Neural cell (in vitro differentiated cells): ENCODE measurements at regions not wholly inside any gene's neighbourhood (a gene's known extent, or its start where the extent isn't known, plus 50 kb on each side); places are given as distances from the start of the nearest gene placed in this dataset.

Experiments
- H2AFZ ChIP-seq: fragments of 200-600, 300-800 bp; sonication (generic), shearing (Covaris generic); 2 replicates; pipeline ENCODE4 v1.6.0; 2014; ENCODE audit warnings: low read depth, mild to moderate bottlenecking, antibody characterized with exemption, low read length, moderate library complexity
- H3F3A ChIP-seq: fragments of 200-600 bp; shearing (Covaris generic); 2 replicates; pipeline ENCODE4 v1.6.1; 2016; ENCODE audit warnings: mild to moderate bottlenecking, moderate library complexity, mixed read lengths, antibody characterized with exemption, low read length; ENCODE audit not compliant: insufficient read depth, poor library complexity, severe bottlenecking
- H3K27ac ChIP-seq: fragments of 200-600, 300-800 bp; sonication (generic), shearing (Covaris generic); 2 replicates; pipeline ENCODE4 v1.5.1; 2014; ENCODE audit warnings: mild to moderate bottlenecking, low read length, moderate library complexity
- H3K27me3 ChIP-seq: fragments of 300-800, 200-600 bp; sonication (generic), shearing (Covaris generic); 2 replicates; pipeline ENCODE4 v1.6.0; 2014; ENCODE audit warnings: mild to moderate bottlenecking, low read depth, low read length, moderate library complexity; ENCODE audit not compliant: insufficient read depth
- H3K36me3 ChIP-seq: fragments of 300-800, 200-600 bp; sonication (generic), shearing (Covaris generic); 2 replicates; pipeline ENCODE4 v1.5.1; 2014; ENCODE audit warnings: mild to moderate bottlenecking, antibody characterized with exemption, low read length, moderate library complexity; ENCODE audit not compliant: insufficient read depth
- H3K4me2 ChIP-seq: fragments of 300-800, 200-600 bp; sonication (generic), shearing (Covaris generic); 2 replicates; pipeline ENCODE4 v1.6.0; 2014; ENCODE audit warnings: mild to moderate bottlenecking, low read length
- H3K4me3 ChIP-seq: fragments of 300-800, 200-600 bp; sonication (generic), shearing (Covaris generic); 2 replicates; pipeline ENCODE4 v1.5.1; 2014; ENCODE audit warnings: mild to moderate bottlenecking, low read length, moderate library complexity
- H3K79me2 ChIP-seq: fragments of 200-600 bp; shearing (Covaris generic); replicated peaks from 2 replicates; pipeline ENCODE4 v1.6.0; 2014; ENCODE audit warnings: mild to moderate bottlenecking, low read length, moderate library complexity; ENCODE audit not compliant: insufficient read depth
- H3K9ac ChIP-seq: fragments of 300-800, 200-600 bp; sonication (generic), shearing (Covaris generic); 2 replicates; pipeline ENCODE4 v1.6.1; 2016; ENCODE audit warnings: mild to moderate bottlenecking, low read length, mixed read lengths
- H3K9me2 ChIP-seq: fragments of 200-600 bp; shearing (Covaris generic); 2 replicates; pipeline ENCODE4 v1.6.1; 2016; ENCODE audit warnings: mild to moderate bottlenecking, low read length, mixed read lengths; ENCODE audit not compliant: insufficient read depth
- H3K9me3 ChIP-seq: fragments of 200-600, 300-800 bp; sonication (generic), shearing (Covaris generic); 2 replicates; pipeline ENCODE4 v1.6.1; 2016; ENCODE audit warnings: mild to moderate bottlenecking, mixed run types, low read length, moderate library complexity, mixed read lengths
- H4K20me1 ChIP-seq: fragments of 200-600 bp; shearing (Covaris generic); 2 replicates; pipeline ENCODE4 v1.6.1; 2016; ENCODE audit warnings: mild to moderate bottlenecking, mixed run types; ENCODE audit not compliant: insufficient read depth
- EP300 ChIP-seq: fragments of 450-650 bp; conservative IDR thresholded peaks from 2 replicates; pipeline ENCODE4 v1.6.1; 2014; ENCODE audit warnings: antibody characterized with exemption, mild to moderate bottlenecking, moderate library complexity; ENCODE audit not compliant: poor library complexity, severe bottlenecking
- EZH2 ChIP-seq: fragments of 200-600, 300-800 bp; shearing (Covaris generic), sonication (generic); IDR thresholded peaks from 2 replicates; pipeline ENCODE4 v1.6.1; 2014; ENCODE audit warnings: antibody characterized with exemption, low read length, borderline replicate concordance, mild to moderate bottlenecking; ENCODE audit not compliant: insufficient read depth, poor library complexity, severe bottlenecking
- MXI1 ChIP-seq: fragments of 450-650 bp; conservative IDR thresholded peaks from 2 replicates; pipeline ENCODE4 v1.6.1; 2014; ENCODE audit warnings: antibody characterized with exemption, mild to moderate bottlenecking; ENCODE audit not compliant: poor library complexity, severe bottlenecking
- POLR2AphosphoS5 ChIP-seq: IDR thresholded peaks from 2 replicates; pipeline ENCODE4 v1.6.1; 2012
- RAD21 ChIP-seq: fragments of 450-650 bp; conservative IDR thresholded peaks from 2 replicates; pipeline ENCODE4 v1.6.1; 2014; ENCODE audit warnings: antibody characterized with exemption, mild to moderate bottlenecking, moderate library complexity
- SMC3 ChIP-seq: fragments of 450-650 bp; conservative IDR thresholded peaks from 2 replicates; pipeline ENCODE4 v1.6.1; 2014; ENCODE audit warnings: antibody characterized with exemption, mild to moderate bottlenecking, moderate library complexity; ENCODE audit not compliant: poor library complexity
- TAF1 ChIP-seq: IDR thresholded peaks from 2 replicates; pipeline ENCODE4 v1.6.1; 2012; ENCODE audit warnings: low read depth
- TF ChIP-seq, protein P1 (sequence below): IDR thresholded peaks from 2 replicates; pipeline ENCODE4 v1.6.1; 2012; ENCODE audit warnings: borderline replicate concordance
- TF ChIP-seq, protein P2 (sequence below): fragments of 450-650 bp; IDR thresholded peaks from 2 replicates; pipeline ENCODE4 v1.5.1; 2014; ENCODE audit warnings: antibody characterized with exemption, mild to moderate bottlenecking, moderate library complexity; ENCODE audit not compliant: poor library complexity, severe bottlenecking

DNA sequence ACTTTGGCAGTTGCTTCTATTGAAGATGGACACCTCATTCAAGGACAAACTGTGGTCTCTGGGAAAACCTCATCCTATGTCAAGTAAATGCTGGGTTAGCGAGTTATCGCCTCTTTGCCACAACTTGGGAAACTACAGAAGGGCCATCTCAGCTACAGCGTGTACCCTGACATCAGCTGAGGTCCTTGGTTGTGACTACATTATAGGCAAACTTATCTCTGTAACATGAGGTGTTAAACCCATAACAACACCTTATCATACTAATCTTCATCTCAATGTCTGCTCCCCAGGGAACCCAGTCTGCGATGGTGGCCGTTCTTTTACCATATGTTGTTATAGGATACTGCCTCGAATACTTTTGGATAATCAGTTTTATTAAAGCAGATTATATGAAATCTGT, 1862.7 kb downstream of the STIM2 start:
- H3K36me3 ChIP-seq = no peaks in the 10 kb centered on the region
- no peak for TF ChIP-seq EZH2
- TF ChIP-seq, protein P1, sequence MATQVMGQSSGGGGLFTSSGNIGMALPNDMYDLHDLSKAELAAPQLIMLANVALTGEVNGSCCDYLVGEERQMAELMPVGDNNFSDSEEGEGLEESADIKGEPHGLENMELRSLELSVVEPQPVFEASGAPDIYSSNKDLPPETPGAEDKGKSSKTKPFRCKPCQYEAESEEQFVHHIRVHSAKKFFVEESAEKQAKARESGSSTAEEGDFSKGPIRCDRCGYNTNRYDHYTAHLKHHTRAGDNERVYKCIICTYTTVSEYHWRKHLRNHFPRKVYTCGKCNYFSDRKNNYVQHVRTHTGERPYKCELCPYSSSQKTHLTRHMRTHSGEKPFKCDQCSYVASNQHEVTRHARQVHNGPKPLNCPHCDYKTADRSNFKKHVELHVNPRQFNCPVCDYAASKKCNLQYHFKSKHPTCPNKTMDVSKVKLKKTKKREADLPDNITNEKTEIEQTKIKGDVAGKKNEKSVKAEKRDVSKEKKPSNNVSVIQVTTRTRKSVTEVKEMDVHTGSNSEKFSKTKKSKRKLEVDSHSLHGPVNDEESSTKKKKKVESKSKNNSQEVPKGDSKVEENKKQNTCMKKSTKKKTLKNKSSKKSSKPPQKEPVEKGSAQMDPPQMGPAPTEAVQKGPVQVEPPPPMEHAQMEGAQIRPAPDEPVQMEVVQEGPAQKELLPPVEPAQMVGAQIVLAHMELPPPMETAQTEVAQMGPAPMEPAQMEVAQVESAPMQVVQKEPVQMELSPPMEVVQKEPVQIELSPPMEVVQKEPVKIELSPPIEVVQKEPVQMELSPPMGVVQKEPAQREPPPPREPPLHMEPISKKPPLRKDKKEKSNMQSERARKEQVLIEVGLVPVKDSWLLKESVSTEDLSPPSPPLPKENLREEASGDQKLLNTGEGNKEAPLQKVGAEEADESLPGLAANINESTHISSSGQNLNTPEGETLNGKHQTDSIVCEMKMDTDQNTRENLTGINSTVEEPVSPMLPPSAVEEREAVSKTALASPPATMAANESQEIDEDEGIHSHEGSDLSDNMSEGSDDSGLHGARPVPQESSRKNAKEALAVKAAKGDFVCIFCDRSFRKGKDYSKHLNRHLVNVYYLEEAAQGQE = no peak
- TF ChIP-seq TAF1 = no peak
- no peak for TF ChIP-seq RAD21
- TF ChIP-seq MXI1 = no peak
- no peak for TF ChIP-seq POLR2AphosphoS5
- TF ChIP-seq, protein P2, sequence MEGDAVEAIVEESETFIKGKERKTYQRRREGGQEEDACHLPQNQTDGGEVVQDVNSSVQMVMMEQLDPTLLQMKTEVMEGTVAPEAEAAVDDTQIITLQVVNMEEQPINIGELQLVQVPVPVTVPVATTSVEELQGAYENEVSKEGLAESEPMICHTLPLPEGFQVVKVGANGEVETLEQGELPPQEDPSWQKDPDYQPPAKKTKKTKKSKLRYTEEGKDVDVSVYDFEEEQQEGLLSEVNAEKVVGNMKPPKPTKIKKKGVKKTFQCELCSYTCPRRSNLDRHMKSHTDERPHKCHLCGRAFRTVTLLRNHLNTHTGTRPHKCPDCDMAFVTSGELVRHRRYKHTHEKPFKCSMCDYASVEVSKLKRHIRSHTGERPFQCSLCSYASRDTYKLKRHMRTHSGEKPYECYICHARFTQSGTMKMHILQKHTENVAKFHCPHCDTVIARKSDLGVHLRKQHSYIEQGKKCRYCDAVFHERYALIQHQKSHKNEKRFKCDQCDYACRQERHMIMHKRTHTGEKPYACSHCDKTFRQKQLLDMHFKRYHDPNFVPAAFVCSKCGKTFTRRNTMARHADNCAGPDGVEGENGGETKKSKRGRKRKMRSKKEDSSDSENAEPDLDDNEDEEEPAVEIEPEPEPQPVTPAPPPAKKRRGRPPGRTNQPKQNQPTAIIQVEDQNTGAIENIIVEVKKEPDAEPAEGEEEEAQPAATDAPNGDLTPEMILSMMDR = no peak
- TF ChIP-seq EP300 = no peak
- TF ChIP-seq SMC3 = no peak

DNA sequence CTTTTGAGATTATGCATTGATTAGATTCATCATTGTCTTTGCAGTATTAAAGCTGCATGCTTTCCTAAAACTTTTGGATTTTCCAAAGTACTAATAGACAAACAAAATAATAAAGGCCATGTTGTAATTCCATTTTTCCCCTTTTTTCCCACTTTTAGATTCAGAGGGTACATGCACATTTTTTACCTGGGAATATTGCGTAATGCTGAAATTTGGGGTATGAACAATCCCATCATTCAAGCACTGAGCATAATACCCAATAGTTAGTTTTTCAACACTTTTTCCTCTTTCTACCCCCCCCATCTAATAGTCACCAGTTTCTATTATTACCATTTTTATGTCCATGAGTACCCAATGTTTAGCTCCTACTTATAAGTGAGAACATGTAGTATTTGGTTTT, 1863.6 kb downstream of the STIM2 start:
- H3K27me3 ChIP-seq = no peaks in the 10 kb centered on the region
- no peak overlapping the region for H3K4me2 ChIP-seq
- H3K9ac ChIP-seq = no peak overlapping the region
- no peaks in the 10 kb centered on the region for H3K36me3 ChIP-seq
- H3K4me3 ChIP-seq = no peak overlapping the region
- H3K9me2 ChIP-seq = no peaks in the 10 kb centered on the region
- TF ChIP-seq SMC3 = no peak
- TF ChIP-seq, protein P2 = no peak
- no peak for TF ChIP-seq EZH2
- no peak for TF ChIP-seq POLR2AphosphoS5
- no peak for TF ChIP-seq TAF1
- no peak for TF ChIP-seq MXI1
- TF ChIP-seq, protein P1 = no peak
- TF ChIP-seq RAD21 = no peak
- TF ChIP-seq EP300 = no peak
- H3K9me3 ChIP-seq = no peaks in the 10 kb centered on the region
- H3K27ac ChIP-seq = no peak overlapping the region
- no peak overlapping the region for H2AFZ ChIP-seq
- no peaks in the 10 kb centered on the region for H4K20me1 ChIP-seq
- no peaks in the 10 kb centered on the region for H3K79me2 ChIP-seq
- H3F3A ChIP-seq = no peaks in the 10 kb centered on the region

More for the DNA sequence above, 1862.7 kb downstream of the STIM2 start:
- Histone ChIP-seq H3K4me2 (no peak overlapping the region), H3K27me3 (no peaks in the 10 kb centered on the region), H2AFZ (no peak overlapping the region), H3K79me2 (no peaks in the 10 kb centered on the region), H3K9me3 (no peaks in the 10 kb centered on the region), H3F3A (no peaks in the 10 kb centered on the region), H3K27ac (no peak overlapping the region), H3K4me3 (no peak overlapping the region), H3K9ac (no peak overlapping the region), H4K20me1 (no peaks in the 10 kb centered on the region), H3K9me2 (no peaks in the 10 kb centered on the region)
